HL-60 (cell line): ENCODE measurements at regions not wholly inside any gene's neighbourhood (a gene's known extent, or its start where the extent isn't known, plus 50 kb on each side); places are given as distances from the start of the nearest gene placed in this dataset.

ENCODE experiments used
- CTCF ChIP-seq: IDR thresholded peaks from one replicate; pipeline ENCODE4 v1.5.1; 2011; ENCODE audit warnings: low read length, control low read depth, inconsistent platforms; ENCODE audit not compliant: insufficient read depth
- POLR2AphosphoS5 ChIP-seq: IDR thresholded peaks from 2 replicates; pipeline ENCODE4 v1.6.1; 2012; ENCODE audit warnings: low read depth
- REST ChIP-seq: IDR thresholded peaks from 2 replicates; pipeline ENCODE4 v1.6.1; 2012; ENCODE audit warnings: low read depth; ENCODE audit not compliant: insufficient replicate concordance
- SPI1 ChIP-seq: IDR thresholded peaks from 2 replicates; pipeline ENCODE4 v1.6.1; 2012; ENCODE audit warnings: low read depth, mild to moderate bottlenecking, borderline replicate concordance

GRCh38 chr5:38008198-38008597 is 168.4 kb upstream of the GDNF start:
- no peak for TF ChIP-seq REST
- no peak for TF ChIP-seq POLR2AphosphoS5
- no peak for TF ChIP-seq CTCF
- no peak for TF ChIP-seq SPI1
